ENCODE measurements at regions not wholly inside any gene's neighbourhood (a gene's known extent, or its start where the extent isn't known, plus 50 kb on each side); places are given as distances from the start of the nearest gene placed in this dataset.

GRCh38 chr2:146786396-146786795, 1058.4 kb upstream of the ACVR2A start:
- no peak for TF ChIP-seq CTCF (IDR thresholded peaks at IDR 0.05; ENCODE audit: control extremely low read depth, extremely low read depth, low read depth, missing control alignments)
- CTCF ChIA-PET, result interaction anchor here (2.0 kb wide), 1 partner anchor 10 kb away, joined by 6 read pairs; no protein-coding TSS in a partner anchor
- DNase-seq (ENCODE audit: extremely low spot score), result no peak
- POLR2A ChIA-PET, result no interaction called here

DNA sequence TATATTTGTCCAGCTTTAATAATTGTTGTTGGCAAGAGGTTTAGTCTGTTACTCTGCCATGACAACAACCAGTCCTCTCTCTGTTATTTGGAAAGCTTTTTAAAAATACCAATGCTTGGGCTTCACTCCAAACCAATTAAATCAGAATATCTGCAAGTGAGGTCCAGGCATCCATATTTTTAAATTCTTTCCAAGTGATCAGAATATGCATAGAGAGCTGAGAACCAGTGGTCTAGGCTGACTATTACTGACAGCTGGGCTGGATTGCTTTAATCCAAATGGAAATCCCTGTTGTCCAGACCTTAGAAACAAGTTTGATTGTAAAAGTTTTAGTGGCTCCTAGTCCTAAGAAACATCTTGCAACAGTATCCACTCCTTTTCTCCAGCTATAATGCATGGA, 1059.7 kb upstream of the ACVR2A start:
- DNase-seq (ENCODE audit: extremely low spot score), result no peak
- ChIA-PET POLR2A (no interaction called here), CTCF (interaction anchor here (1.2 kb wide), 1 partner anchor 13 kb away, joined by 3 read pairs; no protein-coding TSS in a partner anchor)
- no peak for TF ChIP-seq CTCF (IDR thresholded peaks at IDR 0.05; ENCODE audit: control extremely low read depth, extremely low read depth, low read depth, missing control alignments)

- POLR2A ChIA-PET, result no interaction called here
- CTCF ChIA-PET, result interaction anchor here (0.8 to 1.2 kb wide), 2 partner anchors 14 to 54 kb away, joined by 3 read pairs; no protein-coding TSS in a partner anchor
- no peak for TF ChIP-seq CTCF (IDR thresholded peaks at IDR 0.05; ENCODE audit: control extremely low read depth, extremely low read depth, low read depth, missing control alignments)
- no peak for DNase-seq (ENCODE audit: extremely low spot score)
Measured at GRCh38 chr2:146784602-146785001, 1060.2 kb upstream of the ACVR2A start.

DNA sequence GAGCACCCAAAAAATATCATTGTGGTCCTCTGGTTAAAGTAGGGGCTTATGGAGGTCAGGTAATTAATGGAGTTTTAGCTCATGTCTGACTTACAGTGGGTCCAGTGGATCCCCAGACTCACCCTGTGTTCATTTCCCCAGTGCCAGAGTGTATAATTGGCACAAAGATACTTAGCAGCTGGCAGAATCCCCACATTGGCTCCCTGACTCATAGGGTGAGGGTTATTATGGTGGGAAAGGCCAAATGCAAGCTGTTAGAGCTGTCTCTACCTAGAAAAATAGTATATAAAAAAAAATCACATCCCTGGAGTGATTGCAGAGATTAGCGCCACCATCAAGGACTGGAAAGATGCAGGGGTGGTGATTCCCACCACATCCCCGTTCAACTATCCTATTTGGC, 1067.6 kb upstream of the ACVR2A start:
- no peak for TF ChIP-seq CTCF (IDR thresholded peaks at IDR 0.05; ENCODE audit: control extremely low read depth, extremely low read depth, low read depth, missing control alignments)
- DNase-seq (ENCODE audit: extremely low spot score), result no peak
- ChIA-PET CTCF (interaction anchor here (1.2 to 1.9 kb wide), 2 partner anchors 9 to 12 kb away, joined by 3 to 6 read pairs; no protein-coding TSS in a partner anchor), POLR2A (no interaction called here)

GRCh38 chr2:146776596-146776995, 1068.2 kb upstream of the ACVR2A start:
- no peak for TF ChIP-seq CTCF (IDR thresholded peaks at IDR 0.05; ENCODE audit: control extremely low read depth, extremely low read depth, low read depth, missing control alignments)
- DNase-seq (ENCODE audit: extremely low spot score), result no peak
- ChIA-PET CTCF (interaction anchor here (1.2 to 1.9 kb wide), 2 partner anchors 10 to 13 kb away, joined by 3 to 6 read pairs; no protein-coding TSS in a partner anchor), POLR2A (no interaction called here)

- DNase-seq (ENCODE audit: extremely low spot score), result no peak
- TF ChIP-seq CTCF (IDR thresholded peaks at IDR 0.05; ENCODE audit: control extremely low read depth, extremely low read depth, low read depth, missing control alignments), result no peak
- ChIA-PET CTCF (no interaction called here), POLR2A (no interaction called here)
Measured at GRCh38 chr2:146771531-146771930, 1073.3 kb upstream of the ACVR2A start.

- ChIA-PET POLR2A (no interaction called here), CTCF (no interaction called here)
- TF ChIP-seq CTCF (IDR thresholded peaks at IDR 0.05; ENCODE audit: control extremely low read depth, extremely low read depth, low read depth, missing control alignments), result no peak
- no peak for DNase-seq (ENCODE audit: extremely low spot score)
Measured at GRCh38 chr2:146764301-146764700, 1080.5 kb upstream of the ACVR2A start.
